CD4-positive, alpha-beta T cell treated with Interferon gamma for 1 hour (primary cell): ENCODE measurements at regions not wholly inside any gene's neighbourhood (a gene's known extent, or its start where the extent isn't known, plus 50 kb on each side); places are given as distances from the start of the nearest gene placed in this dataset.
"Not testable (repeated sequence)": the region's sequence is repeated elsewhere in the genome, so short reads cannot be mapped to it uniquely, and the experiment has no call there.

Experiments used
- DNase-seq: peaks from one replicate; pipeline ENCODE4 v3.0.0-alpha.2; 2020

DNA sequence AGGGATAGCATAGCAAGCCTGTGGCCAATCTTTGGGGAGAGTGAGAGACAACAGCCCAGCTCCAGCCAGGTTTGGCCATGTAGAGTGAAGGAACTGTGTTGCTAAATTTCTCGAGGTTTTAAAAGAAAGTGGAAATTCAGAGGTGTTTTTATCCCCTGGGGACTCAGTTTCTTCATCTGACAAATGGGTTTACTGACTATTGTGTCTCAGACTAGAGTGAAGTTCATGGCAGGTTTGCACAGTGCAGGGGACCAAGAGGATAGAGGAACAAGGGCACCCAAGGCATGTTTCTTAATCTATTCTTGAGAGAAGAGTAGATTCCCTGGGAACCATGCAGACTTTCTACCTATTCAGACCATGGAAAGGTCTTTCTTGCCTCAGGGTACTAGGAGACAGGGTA, 555.8 kb upstream of the C16orf82 start:
- no peak for DNase-seq

DNA sequence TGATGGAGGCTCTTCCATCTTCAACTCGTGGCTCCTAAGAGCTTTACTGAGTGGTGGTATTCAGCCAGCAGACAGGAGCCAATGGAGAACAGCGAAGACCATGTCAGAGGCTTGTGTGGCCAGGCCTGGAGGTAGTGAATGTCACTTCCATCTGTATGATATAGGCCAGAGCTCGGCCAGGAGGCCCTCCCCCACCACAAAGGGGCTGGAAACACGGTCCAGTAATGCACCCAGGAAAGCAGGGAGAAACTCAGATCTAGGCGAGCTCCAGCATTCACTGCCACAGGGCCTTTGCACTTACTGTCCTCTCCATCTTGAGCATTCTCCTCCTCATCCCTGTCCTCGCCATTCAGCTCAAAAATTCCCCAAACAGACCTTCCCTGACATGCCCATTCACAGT, 555.3 kb upstream of the C16orf82 start:
- DNase-seq, result no peak

DNA sequence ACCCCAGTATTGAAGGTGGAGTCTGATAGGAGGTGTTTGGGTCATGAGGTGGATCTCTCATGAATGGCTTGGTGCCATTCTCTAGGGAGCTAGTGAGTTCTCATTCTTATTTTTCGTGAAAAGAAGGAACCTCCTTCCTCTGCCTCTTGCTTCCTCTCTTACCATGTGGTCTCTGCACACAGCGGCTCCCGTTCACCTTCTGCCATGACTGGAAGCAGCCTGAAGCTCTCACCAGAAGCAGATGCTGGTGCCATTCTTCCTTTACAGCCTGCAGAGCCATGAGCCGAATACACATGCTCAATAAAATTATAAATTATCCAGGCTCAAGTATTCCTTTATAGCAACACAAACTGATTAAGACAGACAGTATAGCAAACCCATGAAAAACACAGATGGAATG, 545.1 kb upstream of the C16orf82 start:
- no peak for DNase-seq

DNA sequence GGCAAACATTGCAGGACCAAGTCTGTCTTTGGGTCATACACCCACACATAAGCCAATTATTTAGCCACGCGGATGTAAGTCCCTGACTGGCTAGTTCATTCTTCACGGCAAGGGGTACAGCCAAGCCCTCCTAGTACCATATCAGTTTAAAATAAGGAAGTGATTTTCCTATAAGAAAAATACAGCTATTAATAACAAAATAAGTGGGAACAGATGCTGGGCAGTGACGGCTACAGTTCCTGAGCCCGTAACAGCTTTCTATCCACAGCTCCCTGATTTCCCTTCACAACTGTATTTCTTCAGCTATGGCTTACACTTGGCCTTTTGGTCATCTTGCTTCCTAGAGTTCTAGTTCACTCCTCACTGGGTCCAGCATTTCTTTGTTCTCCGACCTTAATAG, 542.4 kb upstream of the C16orf82 start:
- no peak for DNase-seq

DNA sequence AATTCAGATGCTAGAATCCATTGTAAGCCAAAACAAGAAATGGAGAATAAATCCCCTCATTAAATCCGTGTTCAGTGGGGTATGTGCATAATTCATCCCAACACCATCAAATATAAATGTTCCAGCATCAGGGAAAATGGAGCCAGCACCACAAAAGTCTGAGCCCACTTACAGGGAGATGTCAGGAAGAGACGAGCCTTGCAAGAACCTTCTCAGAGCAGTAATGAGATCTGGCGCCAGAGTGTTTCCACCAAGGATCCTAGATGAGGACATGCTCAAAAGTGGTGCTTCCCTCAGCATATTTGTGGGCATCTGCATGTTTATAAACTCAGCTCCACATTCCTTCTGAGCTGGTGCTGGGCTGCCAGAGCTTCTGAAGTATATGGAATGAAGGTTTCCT, 541.9 kb upstream of the C16orf82 start:
- no peak for DNase-seq

DNA sequence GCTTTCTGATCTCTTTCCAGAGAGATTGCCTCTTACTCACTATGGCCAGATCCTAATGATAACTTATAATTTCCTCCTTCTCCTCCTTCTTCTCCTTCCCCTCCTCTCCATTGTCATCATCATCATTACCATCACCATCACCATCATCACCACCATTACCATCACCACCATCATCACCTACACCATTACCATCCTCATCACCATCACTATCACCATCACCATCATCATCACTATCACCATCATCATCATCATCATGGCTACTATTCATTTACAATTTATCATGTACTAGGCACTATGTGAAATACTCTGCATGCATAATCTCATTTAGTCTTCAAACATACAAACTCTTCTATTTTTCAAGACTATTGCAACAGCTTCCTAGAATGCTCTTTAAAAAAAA, 540.9 kb upstream of the C16orf82 start:
- no peak for DNase-seq

DNA sequence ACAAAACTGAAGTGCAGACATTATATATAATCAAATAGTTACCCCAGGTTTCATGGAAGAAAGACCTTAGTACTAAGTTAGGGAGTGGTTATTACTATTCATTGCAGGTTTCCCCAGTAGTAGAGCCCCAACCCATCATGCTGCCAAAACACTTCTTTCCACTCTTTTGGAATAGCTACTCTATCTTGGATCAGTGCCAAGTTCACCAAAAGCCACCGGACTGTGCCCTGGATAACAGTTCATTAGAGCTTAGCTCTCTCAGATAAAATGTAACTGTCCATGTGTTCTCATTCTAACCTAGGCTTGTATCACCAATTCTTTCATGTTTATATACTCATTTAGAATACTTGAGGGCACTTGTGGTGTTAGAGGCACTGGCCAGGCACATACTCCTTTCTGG, 540.1 kb upstream of the C16orf82 start:
- no peak for DNase-seq

DNA sequence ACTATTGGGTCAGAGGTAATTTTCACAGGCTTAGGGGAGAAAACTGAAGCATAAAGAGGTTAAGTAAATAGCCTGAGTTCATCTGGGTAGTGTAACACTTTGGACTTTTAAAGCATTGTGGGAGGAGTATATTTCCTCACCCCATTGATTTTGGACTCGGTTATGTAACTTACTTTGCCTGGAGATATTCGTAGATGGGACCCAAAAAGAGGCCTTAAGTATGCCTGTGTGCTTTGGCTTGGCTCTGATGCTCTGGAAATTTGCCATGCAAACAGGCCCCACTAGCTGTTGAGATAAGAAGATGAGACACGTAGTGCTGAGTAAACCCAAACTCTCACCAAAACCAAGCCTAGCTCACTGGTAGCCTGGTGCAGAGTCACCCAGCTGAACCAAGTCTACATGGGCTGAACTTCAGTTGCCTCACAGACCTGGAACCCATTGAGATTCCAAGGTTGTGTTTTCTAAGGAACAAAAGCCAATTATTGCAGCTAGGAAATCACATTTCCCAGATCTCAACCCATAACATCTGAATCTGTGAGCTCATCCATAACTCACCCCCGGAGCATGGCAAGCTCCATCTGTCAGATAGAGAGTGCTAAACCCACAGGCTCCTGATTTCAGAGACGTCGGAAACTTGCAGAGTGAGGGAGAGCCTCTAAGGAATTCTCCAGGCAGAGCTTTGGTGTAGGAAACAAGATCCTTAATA, 536.0 kb upstream of the C16orf82 start:
- no peak for DNase-seq

DNA sequence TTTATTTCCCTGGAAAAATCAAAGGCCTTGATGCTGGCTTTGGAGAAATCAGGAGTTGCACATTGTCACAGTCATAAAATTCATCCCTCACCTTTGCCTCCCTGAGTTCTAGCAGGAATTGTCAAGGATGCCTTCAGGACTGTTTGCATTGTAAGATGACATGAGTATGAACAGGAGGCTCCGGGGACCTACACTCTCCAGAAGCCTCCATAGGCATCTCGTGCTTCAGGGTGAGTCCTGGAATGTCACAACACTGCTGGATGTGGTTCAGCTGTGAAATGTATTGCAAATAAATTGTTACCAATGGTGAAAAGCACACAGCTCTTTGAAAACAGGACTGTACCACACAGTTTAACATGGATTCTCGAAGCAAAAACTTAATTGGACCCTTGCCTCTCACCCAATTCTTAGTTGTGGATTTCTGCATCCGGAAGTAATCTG, 535.4 kb upstream of the C16orf82 start:
- no peak for DNase-seq

DNA sequence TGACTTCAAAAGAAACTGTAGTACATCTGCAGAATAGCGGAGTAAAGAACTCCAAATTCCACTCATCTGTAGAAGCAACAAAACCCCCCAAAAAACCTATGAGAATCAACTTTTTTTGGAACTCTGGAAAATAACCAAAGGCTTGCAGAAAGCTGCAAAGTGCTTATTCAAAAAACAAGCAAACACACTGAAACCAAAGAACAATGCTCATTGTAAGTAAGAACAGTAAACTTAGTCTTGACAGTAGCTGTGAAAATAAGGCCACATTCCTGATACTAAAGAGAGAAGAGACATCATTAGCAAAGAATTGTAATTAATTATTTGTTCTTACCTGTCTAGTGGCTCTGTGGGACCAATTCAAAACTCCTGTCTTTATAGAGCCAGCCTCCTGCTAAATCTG, 534.3 kb upstream of the C16orf82 start:
- DNase-seq, result no peak

DNA sequence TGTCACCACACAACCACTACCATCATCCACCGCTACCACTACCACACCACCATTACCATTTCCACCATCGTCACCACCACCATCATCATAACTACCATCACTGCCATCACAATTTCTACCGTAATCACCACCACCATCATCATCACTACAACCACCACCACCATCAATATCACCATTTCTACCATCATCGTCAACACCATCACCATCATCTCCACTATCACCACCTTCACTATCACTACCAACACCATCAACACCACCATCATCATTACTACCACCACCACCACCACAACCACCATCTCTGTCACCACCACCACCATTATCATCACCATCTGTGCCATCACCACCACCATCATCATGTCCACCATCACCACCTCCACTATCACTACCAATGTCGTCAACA, 524.5 kb upstream of the C16orf82 start:
- DNase-seq, result no peak

DNA sequence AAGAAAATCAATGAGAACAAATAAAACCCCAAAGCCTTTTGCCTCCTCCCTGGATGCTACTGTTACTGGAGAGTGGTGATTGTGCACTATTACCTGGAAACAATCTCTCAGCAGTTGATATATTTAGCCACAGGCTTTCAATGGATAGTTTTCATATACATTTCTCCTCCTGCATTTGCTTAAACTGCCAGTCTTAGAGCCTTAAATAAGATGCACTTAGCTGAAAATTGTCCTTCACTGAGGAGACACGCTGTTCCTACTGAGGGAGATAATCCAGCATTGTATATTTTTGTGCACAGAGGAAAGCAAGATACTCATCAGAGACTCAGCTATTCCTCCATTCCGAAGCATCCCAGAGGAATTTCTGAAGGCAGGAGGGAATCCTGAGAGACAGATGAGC, 520.2 kb upstream of the C16orf82 start:
- DNase-seq, result no peak

DNA sequence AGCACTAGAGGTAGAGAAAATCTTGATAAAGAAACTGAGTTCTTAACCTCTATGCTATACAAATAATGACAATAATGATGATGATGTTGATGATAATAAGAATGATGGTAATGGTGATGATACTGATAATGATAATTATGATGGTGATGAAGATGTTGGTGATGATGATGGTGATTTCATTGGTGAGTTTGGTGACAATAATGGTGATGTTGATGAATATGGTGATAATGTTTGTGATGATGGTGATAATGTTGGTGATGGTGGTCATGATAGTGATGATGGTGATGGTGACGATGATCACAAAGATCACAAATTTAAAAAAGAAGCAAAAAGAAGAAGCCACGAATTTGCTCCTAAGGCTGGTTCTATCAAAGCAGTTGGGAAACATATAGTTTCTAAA, 519.0 kb upstream of the C16orf82 start:
- DNase-seq, result no peak

DNA sequence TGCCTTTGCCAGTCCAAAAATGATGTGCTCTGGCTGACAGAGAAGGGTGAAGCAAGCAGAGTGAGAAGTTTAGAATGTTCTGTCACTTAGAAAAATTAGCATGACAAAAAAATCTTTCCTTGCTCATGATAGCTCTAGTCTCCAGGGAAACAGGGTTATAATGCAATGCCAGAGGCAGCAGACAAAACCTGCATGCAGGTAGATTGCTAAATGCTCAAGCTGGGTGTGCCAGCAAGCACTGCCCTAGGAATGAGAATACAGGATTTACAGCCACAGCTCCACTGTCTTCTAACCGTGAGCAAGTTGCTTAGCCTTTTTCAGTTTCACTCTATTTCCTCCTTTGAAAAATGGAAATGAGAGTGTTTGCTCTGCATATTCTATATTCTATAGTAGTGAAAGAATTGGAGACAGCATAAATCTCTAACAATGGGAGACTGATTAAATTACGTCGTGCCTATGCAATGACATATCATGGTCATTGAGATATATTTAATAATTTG, 516.6 kb upstream of the C16orf82 start:
- DNase-seq, result no peak

DNA sequence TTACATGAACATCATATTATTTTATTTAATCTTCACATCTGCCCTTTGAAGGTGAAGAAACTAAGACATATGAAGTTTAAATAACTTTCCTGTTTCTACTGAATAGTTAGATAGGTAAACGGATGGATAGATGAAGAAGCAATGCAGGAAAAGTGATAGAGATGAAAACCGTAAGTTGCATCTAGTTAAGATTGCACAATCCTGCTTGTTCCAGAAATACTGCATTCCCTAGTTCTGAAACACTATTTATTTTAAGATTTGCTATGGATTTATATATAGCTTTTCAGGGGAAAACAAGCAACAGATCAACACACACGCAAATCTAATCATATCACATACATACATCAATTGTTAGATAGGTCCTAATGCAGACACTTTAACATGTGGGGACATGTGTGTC, 512.7 kb upstream of the C16orf82 start:
- no peak for DNase-seq

DNA sequence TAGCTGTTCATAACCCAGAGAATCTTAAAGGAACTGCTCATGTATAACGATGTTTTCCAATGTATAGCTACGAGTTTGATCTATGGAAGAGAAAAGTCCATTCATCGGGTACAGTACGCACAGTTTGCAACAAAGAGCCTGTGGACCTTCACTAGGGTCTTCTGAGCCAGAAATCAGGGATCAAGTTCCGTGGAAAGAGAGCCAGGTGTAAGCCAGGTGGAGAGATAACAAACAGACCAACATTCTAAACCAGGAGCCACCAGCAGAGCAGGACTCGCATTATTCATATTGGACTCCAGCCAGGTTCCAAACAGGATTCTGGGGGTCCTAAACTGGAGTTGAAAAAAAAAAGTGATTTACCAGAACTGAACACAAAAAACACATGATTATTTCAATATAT, 505.4 kb upstream of the C16orf82 start:
- DNase-seq, result no peak

DNA sequence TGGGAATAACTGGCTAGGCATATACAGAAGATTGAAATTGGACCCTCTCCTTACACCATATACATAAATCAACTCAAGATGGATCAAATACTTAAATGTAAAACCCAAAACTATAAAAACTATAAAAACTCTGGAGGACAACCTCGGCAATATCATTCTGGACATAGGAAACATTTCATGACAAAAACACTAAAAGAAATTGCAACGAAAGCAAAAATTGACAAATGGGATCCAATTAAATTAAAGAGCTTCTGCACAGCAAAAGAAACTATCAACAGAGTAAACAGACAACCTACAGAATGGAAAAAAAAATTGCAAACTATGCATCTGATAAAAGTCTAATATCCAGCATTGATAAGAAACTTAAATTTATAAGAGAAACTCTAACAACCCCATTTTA, 503.7 kb upstream of the C16orf82 start:
- DNase-seq, result no peak

DNA sequence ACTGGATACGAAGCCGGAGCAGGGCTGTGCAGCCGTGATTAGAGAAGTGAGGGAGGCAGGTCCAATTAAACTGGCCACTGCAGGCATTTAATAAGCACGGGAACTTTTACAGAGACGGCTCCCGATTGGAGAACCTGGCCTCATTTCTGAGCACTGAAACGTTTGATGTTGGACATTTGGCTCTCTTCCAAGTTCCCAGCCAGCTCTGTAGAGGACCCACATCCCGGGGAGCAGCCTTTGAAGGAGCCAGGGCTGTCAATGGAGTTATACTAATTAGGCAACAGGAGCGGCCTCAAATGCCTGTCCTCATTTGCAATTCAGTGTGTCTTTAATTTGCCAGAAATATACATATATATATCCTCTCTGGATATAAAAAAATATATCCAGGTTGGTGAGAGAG, 499.4 kb upstream of the C16orf82 start:
- no peak for DNase-seq

DNA sequence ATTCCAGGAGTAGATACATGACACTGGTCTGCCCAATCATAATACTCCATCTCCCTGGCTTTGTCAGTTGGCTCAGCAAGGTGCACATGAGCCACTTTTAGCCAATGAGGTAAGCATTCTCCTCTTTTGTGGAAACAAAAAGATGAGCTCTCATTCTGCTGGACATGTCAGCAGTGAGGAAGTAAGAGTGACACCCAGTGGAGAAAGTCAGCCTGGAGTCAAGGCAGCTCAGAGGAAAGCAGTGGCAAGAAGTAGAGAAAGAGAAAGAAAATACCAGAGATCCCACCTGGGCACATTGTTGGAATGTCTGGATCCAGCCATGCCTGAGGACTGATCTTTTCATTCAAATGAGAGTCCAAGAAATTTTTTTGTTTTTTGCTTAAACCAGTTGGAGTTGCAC, 496.9 kb upstream of the C16orf82 start:
- DNase-seq, result no peak

DNA sequence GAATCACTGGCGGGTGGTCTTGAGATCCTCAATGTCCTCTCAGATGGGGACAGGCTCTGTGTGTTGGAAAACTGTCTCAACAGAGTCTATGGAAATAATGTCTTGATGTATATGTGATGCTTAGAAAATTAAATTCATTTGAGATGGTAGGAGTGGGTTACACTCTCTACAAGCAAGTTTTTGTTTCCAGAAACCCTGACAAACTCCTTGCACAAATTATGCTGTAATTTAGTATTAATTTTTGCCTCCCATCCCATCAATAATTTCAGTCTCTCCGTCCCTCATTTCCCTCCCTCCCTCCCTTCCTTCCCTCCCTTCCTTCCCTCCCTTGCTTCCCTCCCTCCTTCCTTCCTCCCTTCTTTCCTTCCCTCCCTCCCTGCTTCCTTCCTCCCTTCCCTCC, 488.0 kb upstream of the C16orf82 start:
- DNase-seq, result no peak

DNA sequence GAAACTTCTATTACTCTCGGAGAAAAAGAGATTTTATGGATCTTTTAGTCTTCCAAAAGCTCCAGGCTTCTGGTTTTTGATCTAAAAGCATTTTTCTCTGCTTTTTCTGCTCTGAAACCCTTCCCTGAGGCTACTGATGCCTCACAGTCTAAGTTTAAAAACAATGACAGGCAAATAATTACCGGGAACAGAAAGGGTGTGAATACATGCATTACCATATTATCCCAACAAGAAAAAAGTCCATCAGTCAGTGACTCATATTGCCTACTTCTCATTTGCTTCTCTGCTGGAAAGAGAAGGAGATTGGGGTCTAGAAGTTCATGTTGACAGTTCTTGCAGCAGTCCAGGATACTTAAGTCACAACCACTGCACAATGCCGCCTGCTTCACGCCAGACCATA, 482.9 kb upstream of the C16orf82 start:
- DNase-seq, result no peak

DNA sequence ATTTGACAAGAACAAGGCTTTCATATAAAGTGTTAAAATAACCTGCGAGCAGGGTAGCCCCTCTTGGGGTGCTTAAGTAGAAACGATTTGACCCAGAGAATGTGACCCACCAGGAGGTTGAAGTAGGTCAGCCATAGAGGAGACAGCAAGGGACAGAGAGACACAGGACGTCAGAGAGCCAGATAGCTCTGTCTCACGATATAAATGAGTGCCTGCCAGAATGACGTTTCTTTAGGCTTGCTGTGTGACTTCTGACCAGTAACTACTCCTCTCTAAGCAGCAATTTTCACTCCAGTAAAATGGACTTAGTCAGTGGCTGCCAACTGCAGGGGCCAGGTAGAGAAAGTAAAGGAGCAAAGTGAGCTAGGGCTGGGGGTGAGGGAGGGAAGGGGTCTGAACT, 473.0 kb upstream of the C16orf82 start:
- DNase-seq, result no peak

DNA sequence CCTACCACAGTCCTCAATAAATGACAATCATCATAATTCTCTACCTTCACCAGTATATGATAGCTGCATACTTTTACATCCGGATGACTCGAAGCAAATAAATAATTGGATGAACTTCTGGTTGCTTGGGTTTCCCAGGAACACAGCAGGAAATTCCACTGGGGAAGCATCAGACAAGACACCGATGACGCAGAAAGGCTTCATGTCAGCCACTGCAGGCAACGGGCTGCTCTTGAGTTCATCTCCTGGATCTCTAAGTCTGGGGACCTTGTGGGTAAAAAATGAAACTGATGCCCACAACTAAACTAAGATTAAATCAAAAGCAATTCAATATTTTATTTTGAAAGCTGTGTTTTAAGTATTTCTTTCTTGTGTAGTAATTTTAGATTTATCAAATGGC, 472.1 kb upstream of the C16orf82 start:
- no peak for DNase-seq

DNA sequence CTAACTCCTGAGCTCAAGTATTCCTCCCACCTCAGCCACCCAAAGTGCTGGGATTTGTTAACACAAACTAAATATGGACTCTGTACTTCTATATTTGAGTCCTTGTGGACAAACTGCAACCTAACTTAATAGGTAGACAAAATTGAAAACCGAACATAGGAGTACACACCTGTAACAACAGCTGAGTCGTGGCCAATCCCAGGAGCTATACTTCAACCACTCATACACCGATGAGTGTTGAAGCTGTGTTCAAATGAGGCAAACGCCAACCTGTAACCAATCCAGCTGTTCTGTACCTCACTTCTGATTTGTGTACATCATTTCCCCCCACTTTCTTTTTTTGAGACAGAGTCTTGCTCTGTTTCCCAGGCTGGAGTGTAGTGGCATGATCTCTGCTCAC, 471.5 kb upstream of the C16orf82 start:
- DNase-seq, result no peak

DNA sequence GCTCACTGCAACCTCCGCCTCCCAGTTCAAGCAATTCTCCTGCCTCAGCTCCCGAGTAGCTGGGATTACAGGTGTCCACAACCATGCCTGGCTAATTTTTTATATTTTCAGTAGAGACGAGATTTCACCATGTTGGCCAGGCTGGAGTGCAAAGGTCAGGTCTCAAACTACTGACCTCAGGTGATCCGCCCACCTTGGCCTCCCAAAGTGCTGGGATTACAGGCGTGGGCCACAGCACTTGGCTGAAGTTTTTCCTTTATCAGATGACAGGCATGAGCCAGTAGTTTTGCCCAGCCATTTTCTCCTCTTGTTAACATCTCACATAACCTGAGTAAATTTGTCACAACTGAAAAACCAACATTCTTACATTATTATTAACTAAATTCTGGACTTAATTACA, 470.7 kb upstream of the C16orf82 start:
- DNase-seq, result not testable (repeated sequence)

DNA sequence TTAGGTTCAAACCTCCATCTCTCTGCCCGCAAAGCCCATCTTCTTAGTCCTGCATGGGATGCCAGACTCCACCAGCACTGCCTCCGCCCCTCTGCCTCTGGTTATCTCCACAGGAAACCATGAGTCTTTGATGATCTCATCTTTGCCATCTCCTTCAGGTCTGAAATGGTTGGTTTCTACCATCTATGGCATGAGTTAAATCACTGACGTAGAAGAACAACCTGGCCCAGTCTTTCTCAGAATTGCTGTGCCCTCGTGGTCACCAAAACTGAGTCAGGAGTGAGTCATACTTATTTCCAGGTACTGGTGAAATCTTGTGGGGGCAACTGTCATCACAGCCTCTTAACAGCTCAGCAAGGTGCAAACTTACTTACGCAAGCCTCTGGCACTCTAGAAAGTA, 468.7 kb upstream of the C16orf82 start:
- DNase-seq, result peak; percentile 44
